HG02970 (cell line): ENCODE measurements at regions not wholly inside any gene's neighbourhood (a gene's known extent, or its start where the extent isn't known, plus 50 kb on each side); places are given as distances from the start of the nearest gene placed in this dataset.
"Not testable (repeated sequence)": the region's sequence is repeated elsewhere in the genome, so short reads cannot be mapped to it uniquely, and the experiment has no call there.

Source experiments
- ATAC-seq: cut with Tn5 transposase; IDR thresholded peaks from one replicate; pipeline ENCODE4 v1.9.1; 2021; ENCODE audit warnings: mild to moderate bottlenecking, moderate library complexity, moderate number of reproducible peaks; ENCODE audit not compliant: unreplicated experiment, low FRiP score

GRCh38 chr10:106309376-106309775 is 855.1 kb downstream of the SORCS1 start:
- ATAC-seq, result no peak

- no peak for ATAC-seq
Measured at GRCh38 chr10:106308284-106308683, 856.2 kb downstream of the SORCS1 start.

- no peak for ATAC-seq
Measured at GRCh38 chr10:106304056-106304455, 860.5 kb downstream of the SORCS1 start.

- ATAC-seq, result no peak
Measured at GRCh38 chr10:106302961-106303360, 861.5 kb downstream of the SORCS1 start.

GRCh38 chr10:106301146-106301545 is 863.4 kb downstream of the SORCS1 start:
- ATAC-seq, result no peak

GRCh38 chr10:106296750-106297392 is 867.6 kb downstream of the SORCS1 start:
- no peak for ATAC-seq

GRCh38 chr10:106284802-106285587 is 879.5 kb downstream of the SORCS1 start:
- ATAC-seq, result no peak

- no peak for ATAC-seq
Measured at GRCh38 chr10:106280896-106281460, 883.5 kb downstream of the SORCS1 start.

GRCh38 chr10:106278383-106278782 is 886.1 kb downstream of the SORCS1 start:
- ATAC-seq, result no peak

GRCh38 chr10:106271237-106271636 is 893.3 kb downstream of the SORCS1 start:
- ATAC-seq, result no peak

GRCh38 chr10:106268000-106268399 is 896.5 kb downstream of the SORCS1 start:
- ATAC-seq, result no peak

- no peak for ATAC-seq
Measured at GRCh38 chr10:106267591-106267990, 896.9 kb downstream of the SORCS1 start.

GRCh38 chr10:106257432-106257831 is 907.1 kb downstream of the SORCS1 start:
- not testable (repeated sequence) for ATAC-seq

- ATAC-seq, result no peak
Measured at GRCh38 chr10:106255111-106255678, 909.3 kb downstream of the SORCS1 start.

GRCh38 chr10:106254071-106254470 is 910.4 kb downstream of the SORCS1 start:
- no peak for ATAC-seq

GRCh38 chr10:106252541-106252940 is 912.0 kb downstream of the SORCS1 start:
- no peak for ATAC-seq

GRCh38 chr10:106251573-106251972 is 912.9 kb downstream of the SORCS1 start:
- no peak for ATAC-seq

GRCh38 chr10:106242301-106242700 is 922.2 kb downstream of the SORCS1 start:
- ATAC-seq, result no peak

- no peak for ATAC-seq
Measured at GRCh38 chr10:106226828-106227227, 937.7 kb downstream of the SORCS1 start.

- no peak for ATAC-seq
Measured at GRCh38 chr10:106226142-106226541, 938.4 kb downstream of the SORCS1 start.

GRCh38 chr10:106224676-106225075 is 939.8 kb downstream of the SORCS1 start:
- ATAC-seq, result no peak
